Daoy (cell line): ENCODE measurements at regions not wholly inside any gene's neighbourhood (a gene's known extent, or its start where the extent isn't known, plus 50 kb on each side); places are given as distances from the start of the nearest gene placed in this dataset.
A peak's percentile ranks its signal among the peaks of the same experiment; 100 is the strongest.
"Not testable (repeated sequence)": the region's sequence is repeated elsewhere in the genome, so short reads cannot be mapped to it uniquely, and the experiment has no call there.

Source experiments
- DNase-seq: peaks from one replicate; pipeline ENCODE4 v3.0.0-alpha.2; 2015; ENCODE audit warnings: low read depth

DNA sequence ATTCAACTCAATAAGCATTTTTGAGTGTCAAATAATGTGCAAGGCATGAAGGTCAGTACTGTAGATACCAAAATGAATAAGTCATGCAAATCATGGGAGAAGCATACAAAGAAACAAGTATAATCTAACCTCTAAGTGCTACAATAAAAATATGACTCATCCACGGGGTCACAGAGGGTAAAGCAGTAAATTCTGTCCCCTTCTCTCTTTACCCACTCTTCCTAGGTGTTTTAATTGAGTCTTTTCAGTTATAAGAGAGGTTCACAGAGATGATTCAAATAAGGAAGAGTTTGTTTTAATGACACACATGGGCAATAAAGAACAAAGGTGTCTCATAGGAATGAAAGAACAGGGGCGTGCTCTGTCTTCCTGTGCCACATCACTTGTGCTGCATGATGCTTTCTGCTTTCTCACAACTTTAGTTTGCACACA lies 71.5 kb upstream of the DAAM1 start:
- peak; percentile 50 for DNase-seq

DNA sequence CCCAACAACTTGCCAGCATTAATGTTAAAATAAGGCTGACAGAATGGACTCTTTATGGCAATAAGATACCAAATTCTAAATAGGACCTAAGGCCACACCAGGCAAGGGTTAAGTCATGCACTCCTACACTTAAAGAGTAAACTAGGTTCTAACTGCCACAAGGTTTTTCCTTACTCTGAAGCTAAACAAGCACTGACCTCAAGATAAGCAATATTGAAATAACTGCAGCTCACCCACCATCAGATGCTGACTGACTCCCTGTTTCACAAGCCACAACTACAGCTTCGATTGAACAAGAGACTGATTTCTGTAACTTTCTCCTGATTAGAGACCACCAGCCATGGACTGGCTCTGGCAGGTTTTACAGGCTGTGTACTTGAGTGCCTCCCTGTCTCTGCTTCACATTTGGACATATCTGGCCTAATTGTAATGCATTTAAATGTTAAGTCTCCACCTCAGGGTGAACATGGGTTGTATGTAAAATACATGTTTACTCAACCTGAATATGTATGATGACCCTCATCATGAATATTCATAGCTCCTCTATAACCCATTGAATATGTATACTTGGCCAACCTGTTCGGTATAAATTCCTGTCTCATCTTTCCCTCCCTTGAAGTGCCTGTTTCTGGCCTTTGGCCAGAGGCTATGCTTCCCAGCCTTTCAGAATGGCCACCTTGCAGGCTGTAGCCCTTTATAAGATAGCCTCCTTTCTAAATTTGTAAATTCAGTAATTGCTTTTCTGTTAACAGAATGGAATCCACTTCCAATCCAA lies 70.5 kb upstream of the DAAM1 start:
- no peak for DNase-seq

DNA sequence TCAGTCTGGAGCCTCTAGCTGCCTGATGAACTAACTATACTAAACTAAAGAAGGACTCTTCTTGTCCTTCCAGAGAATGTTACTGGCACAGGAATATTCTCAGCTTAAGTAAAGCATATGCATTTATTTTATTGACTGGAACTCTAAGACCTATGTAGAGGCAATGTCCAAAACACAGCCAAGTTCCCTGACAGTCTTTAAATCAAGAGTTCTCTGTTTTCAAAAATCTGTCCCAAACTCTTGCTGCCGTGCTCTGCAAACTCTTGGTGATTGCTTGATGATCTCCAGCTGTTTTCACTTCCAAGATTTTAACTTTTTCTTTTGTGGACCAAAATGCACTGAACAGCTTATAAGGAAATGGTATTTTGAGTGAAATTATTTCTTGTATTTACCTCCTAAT lies 67.5 kb upstream of the DAAM1 start:
- no peak for DNase-seq

DNA sequence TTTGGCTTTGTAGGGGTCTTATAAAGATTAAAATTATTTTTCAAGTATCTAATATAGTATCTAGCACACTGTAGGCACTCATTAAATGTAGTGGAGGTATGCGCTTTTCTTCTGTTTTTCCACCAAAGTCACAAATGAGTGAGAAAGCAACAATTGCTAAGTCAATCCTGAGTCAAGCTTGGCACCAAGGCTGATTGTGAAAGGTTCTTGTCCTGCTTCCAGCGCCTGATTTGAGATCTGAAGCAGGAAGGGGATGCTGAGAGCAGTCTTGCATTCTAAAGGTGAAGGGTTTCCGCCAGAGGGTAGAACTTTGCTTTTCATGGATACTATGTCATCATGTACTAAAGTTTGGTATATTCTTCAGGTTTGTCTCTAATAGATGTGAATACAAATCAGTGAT lies 64.9 kb upstream of the DAAM1 start:
- no peak for DNase-seq

DNA sequence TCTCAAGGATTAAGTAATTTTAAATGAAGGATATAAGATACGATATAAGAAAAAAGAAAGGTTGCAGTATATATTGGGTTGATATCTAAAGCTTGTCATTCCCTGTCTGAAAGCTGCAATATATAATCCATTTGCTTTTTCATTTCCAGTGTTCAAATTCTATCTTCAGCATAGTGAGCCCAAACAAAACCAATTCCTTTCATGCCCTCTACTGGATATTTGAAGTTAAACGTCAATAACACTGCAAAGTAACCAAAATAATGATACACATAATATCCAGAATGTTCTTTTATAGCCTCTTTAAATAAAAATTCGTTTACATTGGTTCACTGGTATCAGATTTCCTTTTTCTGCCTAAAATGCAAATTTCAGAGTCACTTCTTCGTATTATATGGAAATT lies 64.5 kb upstream of the DAAM1 start:
- no peak for DNase-seq

DNA sequence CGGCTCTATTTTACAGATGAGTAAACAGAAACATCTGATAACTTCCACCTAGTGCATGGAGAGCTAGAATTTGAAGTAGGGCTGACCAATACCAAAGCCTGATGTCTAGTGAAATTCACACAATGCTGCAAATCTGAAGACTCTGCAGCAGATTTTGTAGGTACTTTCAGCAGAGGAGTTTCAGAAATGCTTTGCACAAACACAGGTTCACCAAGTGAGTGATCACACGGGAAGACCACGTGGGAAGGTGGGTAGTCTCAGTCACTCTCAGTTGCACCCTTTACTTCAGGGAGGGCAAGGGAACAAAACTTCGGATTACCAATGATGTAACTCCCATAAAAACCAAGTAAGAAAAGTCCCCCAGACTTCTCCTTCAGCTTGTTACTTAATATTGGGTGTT lies 63.3 kb upstream of the DAAM1 start:
- no peak for DNase-seq

DNA sequence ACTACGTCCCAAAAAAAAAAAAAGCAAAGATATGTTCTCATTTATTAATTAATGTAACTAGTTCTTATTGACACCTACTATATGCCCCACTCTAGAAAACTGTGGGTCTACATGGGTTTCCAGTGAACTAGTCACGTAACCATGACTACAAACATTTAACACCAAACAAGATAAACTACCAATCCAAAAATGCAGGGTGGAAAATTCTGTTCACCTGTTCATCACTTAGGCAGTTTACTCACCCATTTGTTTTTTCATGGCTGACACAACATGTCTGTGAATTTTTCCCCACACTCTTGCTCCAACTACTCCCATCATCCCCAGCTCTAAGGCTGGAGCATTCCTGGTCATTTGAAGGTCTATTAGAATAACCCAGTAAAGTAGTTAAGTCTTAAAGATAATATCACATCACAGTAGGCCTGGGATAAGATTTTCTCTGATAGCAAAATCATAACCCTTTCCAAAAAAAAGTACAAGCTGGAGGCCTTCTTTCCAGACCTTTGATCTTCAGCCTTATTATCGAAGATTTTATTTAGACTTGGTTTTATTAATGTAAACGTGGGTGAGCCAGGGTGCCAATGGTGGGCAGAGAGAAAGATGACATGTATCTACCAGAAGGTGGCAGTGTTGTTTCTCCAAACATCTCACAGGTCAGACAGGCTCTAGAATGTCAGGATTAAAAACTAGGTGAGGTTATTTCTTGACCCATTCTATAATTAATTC lies 61.6 kb upstream of the DAAM1 start:
- peak; percentile 71 for DNase-seq

DNA sequence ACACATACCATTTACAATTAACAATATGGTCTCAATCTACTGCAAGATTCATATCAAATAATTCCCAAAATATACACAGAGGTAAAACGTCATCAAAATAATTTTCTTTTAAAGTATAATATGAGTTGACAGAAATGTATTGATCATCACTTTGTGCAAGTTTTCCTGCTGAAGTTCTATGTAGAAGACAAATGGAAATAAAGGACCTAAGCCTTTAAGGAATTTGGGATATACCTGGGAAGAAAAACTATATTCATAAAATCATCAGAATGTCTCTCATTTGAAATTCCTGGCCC lies 61.1 kb upstream of the DAAM1 start:
- DNase-seq, result no peak

DNA sequence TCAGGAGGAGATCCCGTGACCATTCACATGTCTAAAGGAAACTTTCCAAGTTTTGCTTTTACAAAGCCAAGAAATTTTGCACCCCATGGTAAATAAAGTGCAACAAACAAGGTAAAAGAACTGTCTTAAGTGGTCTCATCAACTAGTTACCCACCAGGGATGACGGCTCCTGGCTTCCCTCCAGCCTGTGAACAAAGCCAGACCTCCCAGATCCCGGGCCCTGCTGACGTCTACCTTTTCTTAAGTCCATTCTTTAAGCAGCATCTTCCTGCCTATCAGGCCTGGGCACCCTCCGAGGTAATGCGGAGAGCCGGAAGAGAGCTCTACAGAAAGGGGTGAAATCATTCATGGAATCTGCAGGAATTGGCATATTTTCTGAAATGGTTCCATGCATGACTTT lies 58.0 kb upstream of the DAAM1 start:
- no peak for DNase-seq

DNA sequence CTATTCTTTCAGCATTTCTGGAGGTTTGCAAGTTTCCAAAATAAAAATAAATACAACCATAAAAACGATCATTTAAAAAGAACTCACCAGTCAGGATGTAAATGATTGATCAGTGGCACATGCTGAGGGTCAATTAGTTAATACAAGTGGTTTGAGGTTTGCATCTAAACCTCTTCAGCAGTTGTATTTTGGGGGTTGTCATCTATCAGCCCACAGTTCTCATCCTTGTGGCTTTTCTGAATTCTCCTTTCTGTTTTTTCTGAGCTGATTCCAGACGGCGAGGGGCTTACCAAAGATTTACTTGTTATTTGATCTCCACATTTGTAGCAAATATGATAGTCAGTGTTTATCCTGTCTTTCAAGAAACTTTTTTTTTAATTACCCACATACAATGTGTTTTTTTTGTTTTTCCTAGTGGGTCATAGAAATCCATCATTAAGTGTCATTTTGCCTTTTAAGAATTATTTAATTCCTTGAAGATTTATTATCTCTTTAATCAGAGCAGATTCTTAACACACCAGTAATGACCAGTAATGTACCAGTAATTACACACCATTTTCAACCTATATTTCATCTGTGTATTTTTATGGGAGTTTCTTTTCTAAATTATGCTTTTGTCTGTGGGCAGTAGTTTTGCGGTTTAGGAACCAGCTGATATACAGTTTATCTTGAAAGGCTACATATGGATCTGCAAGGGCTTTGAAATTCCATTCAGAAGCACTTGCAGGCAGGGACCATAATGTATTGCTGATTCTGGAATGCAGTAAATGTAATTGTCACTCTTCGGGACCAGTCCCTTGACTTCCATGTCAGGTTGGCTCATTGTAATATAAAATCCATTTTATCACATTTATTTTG lies 56.3 kb upstream of the DAAM1 start:
- no peak for DNase-seq

DNA sequence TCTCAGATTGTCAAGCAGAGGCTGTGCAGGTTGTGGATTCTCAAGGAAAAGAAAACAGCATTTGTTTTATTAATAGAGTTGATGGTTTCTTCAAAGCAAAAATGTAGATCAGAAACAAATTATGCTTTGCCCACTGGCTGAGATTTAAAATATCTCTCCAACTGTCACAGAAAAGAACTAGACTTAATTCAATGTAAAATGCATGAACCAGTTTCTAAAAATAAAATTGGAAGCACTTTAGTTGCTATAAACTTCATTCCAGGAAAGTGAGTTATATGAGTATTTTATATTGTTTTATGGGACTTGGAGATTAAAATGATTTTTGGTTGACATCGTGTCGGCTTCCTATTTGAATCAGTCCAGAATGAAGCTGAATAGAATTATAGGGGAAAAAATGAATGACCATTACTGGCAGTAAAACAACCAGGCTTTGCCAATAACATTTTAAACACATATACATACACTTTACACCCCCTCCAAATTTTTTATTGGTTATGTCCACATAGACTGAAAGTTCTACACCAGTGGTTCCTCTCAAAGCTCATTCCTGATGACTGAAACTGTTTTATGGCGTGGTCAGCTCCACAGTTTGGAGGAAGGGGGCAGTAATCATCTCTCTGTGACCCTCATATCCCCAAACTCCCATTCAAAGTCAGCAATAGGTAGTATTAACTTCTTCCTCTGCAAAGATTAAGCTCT lies 55.5 kb upstream of the DAAM1 start:
- no peak for DNase-seq

DNA sequence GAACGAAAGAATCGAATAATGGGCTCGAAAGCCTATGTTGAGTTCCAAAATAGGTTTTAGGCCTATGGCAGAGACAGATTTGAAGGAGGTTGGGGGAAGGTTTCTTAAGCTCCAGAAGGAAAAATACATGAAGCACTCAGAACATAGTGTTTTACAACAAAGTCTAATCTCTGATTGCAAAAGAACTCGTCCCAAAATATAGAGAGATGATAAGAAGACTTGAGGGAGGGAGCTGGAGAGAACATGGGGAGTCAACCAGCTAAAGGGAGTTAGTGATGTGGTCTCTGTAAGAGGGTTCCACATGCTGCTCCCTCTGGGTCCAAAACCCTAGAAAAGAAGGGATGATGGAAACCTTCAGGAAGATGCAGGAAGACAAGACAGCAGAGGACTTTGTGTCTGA lies 54.8 kb upstream of the DAAM1 start:
- no peak for DNase-seq

DNA sequence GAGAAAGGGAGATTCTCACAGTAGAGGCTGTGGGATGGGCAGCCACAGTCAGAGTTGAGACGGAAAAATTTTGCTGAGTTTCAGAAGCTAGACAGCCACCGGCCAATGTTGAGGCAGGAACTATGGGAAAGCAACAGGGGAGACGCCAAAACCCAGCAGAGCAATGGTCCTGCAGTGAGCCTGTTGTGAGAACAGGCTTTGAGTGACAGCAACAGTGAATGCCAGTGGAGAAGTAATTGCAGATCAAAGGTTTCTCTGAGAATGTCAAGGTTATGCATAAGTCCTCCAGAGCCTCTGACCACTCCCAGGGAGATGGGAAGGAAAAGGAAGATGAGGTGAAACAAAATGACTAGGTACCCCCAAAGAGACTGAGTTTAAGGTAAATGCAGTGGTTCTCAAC lies 54.2 kb upstream of the DAAM1 start:
- no peak for DNase-seq

DNA sequence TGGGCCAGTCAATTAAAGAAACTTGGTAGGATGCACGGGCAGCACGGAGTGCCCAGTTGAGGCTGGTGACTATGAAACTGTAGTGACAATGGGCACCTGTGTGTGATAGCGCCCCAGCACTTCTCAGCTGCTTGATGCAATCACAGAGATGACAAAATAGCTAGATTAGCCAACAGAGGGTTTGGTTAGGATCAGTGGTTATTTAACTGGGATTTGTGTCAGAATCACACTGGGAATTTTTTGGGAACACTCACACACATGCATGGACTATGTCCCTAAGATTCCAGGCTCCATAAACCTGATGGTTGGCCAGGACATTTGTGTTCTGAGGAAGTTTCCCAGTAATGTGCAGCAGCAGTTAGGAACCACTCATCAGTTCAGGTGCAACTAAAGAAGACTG lies 51.2 kb upstream of the DAAM1 start:
- no peak for DNase-seq

DNA sequence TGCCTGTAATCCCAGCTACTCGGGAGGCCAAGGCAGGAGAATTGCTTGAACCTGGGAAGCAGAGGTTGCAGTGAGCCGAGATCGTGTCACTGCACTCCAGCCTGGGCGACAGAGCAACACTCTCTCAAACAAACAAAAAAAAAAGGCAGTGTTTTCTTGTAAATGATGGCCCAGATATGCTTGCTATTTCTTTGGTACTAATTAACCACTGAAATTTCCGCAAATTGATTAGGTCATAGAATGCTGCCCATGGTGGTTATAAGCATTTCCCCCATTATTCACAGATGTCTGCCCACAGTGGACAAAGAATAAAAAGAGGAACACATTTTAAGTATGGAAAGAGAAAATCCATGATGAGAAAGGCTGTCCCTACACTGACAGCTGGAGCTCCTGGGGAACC lies 49.9 kb upstream of the DAAM1 start:
- DNase-seq, result not testable (repeated sequence)
